Heart left ventricle (tissue), 13 donors: ENCODE measurements at regions not wholly inside any gene's neighbourhood (a gene's known extent, or its start where the extent isn't known, plus 50 kb on each side); places are given as distances from the start of the nearest gene placed in this dataset.

Source experiments
- CTCF ChIP-seq, 12 donors: fragments of 200-600 bp; sonication (generic) in 4 of 12; IDR thresholded peaks; one replicate each; pipeline versions ENCODE4 v1.5.0 to v1.8.0; 2018 to 2022; ENCODE audit warnings: antibody characterized with exemption in 12 of 12, mild to moderate bottlenecking in 5 of 12
- POLR2A ChIP-seq, 2 donors: fragments of 450-650 bp; IDR thresholded peaks; one replicate each; pipeline ENCODE4 v1.6.1; 2017; ENCODE audit warnings: antibody characterized with exemption in 2 of 2, mild to moderate bottlenecking in 2 of 2, moderate library complexity in 2 of 2
- donor health status: ischemic (EF 13 %, LVEDD 7.1; RV severe dilation, severe dysfunction).
- donor health status: DM: no; HTN: yes; CAD: no.
- donor health status: DM: no; HTN: no; CAD: no.
- donor health status: ischemic (EF 25% LVEDD 6.9; RV normal size, moderate dysfunction).
- donor health status: ischemic (EF 25% LVEDD 5.7; RV mildly dilated, moderate dysfunction).
- donor health status: ischemic (EF 35%, LVEDD 5.7; RV mildly dilated, moderate dysfunction).
- donor health status: nonischemic (EF 11% LVEDD 7.7; RV severe dilation, severe dysfunction).
- donor health status: DM: yes; HTN: yes; CAD: no.
- donor health status: PGD.
- donor health status: ischemic (EF 29% LVEDD 5.4; RV normal size, mild dysfunction).
- donor health status: nonischemic (EF 23%, LVEDD 6.1; RV moderate dilation, normal function).

DNA sequence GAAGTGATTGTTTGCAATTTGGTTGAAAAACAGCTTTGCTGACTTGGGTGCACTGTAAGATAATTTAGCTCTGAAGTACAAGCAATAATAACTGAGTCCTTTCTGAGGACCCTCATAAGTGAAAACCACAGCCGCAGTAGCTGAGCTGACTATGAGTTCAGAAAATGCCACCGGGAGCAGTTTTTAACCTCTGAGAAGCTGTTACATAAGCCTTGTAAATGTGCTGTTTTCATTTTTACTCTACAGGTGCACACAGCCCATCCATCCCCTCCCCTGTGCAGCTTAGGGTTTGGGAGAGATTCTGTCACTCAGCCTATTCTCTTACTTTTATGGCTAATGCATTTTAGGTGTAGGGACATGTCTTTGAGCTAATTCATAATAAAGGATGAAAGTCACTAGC is 255.5 kb upstream of the C11orf87 start:
- TF ChIP-seq POLR2A (IDR thresholded peaks at IDR 0.05) (no peak), CTCF (IDR thresholded peaks at IDR 0.05) (no peak)
